ENCODE measurements at regions not wholly inside any gene's neighbourhood (a gene's known extent, or its start where the extent isn't known, plus 50 kb on each side); places are given as distances from the start of the nearest gene placed in this dataset.

GRCh38 chr15:97648728-97649127 lies 311.8 kb upstream of the ARRDC4 start:
- TF ChIP-seq FOXM1 (IDR thresholded peaks at IDR 0.05; ENCODE audit: borderline replicate concordance) (no peak), ELF4 (IDR thresholded peaks at IDR 0.05) (no peak), FOXA1 (IDR thresholded peaks at IDR 0.05) (no peak), BHLHE40 (IDR thresholded peaks at IDR 0.05; ENCODE audit: borderline replicate concordance) (no peak), LEF1 (IDR thresholded peaks at IDR 0.05; ENCODE audit: borderline replicate concordance) (no peak), ARNT (IDR thresholded peaks at IDR 0.05) (no peak), CTBP1 (IDR thresholded peaks at IDR 0.05; ENCODE audit: borderline replicate concordance) (no peak), L3MBTL2 (conservative IDR thresholded peaks at IDR 0.05) (no peak), NFRKB (IDR thresholded peaks at IDR 0.05) (no peak), TARDBP (IDR thresholded peaks at IDR 0.05) (no peak), SP1 (IDR thresholded peaks at IDR 0.05) (no peak)
- ChIA-PET CTCF (no interaction called here), POLR2A (no interaction called here)
- DNase-seq (ENCODE audit: extremely low spot score) = no peak

GRCh38 chr15:97652041-97652440 lies 308.5 kb upstream of the ARRDC4 start:
- DNase-seq (ENCODE audit: extremely low spot score) = no peak
- CTCF ChIA-PET = interaction anchor here (1.3 kb wide), 1 partner anchor 17 kb away, joined by 3 read pairs; no protein-coding TSS in a partner anchor
- TF ChIP-seq LEF1 (IDR thresholded peaks at IDR 0.05; ENCODE audit: borderline replicate concordance) = no peak
- TF ChIP-seq SP1 (IDR thresholded peaks at IDR 0.05) = no peak
- no peak for TF ChIP-seq TARDBP (IDR thresholded peaks at IDR 0.05)
- TF ChIP-seq FOXA1 (IDR thresholded peaks at IDR 0.05) = no peak
- TF ChIP-seq PKNOX1 (IDR thresholded peaks at IDR 0.05) = no peak
- TF ChIP-seq HDGF (IDR thresholded peaks at IDR 0.05; ENCODE audit: borderline replicate concordance) = no peak
- POLR2A ChIA-PET = interaction anchor here (0.6 kb wide), 1 partner anchor 57 kb away, joined by 3 read pairs; no protein-coding TSS in a partner anchor

- peak; percentile 60 for DNase-seq (ENCODE audit: extremely low spot score)
- ChIA-PET CTCF (interaction anchor here (1.3 kb wide), 1 partner anchor 18 kb away, joined by 3 read pairs; no protein-coding TSS in a partner anchor), POLR2A (interaction anchor here (0.6 kb wide), 1 partner anchor 56 kb away, joined by 3 read pairs; no protein-coding TSS in a partner anchor)
- no peak for TF ChIP-seq FOXA1 (IDR thresholded peaks at IDR 0.05)
- no peak for TF ChIP-seq FOXM1 (IDR thresholded peaks at IDR 0.05; ENCODE audit: borderline replicate concordance)
- no peak; the same call in 1 of the 2 replicates for TF ChIP-seq L3MBTL2 (conservative IDR thresholded peaks at IDR 0.05)
- no peak for TF ChIP-seq HDGF (IDR thresholded peaks at IDR 0.05; ENCODE audit: borderline replicate concordance)
- no peak for TF ChIP-seq CTBP1 (IDR thresholded peaks at IDR 0.05; ENCODE audit: borderline replicate concordance)
These were observed 307.8 kb upstream of the ARRDC4 start for GRCh38 chr15:97652700-97653167.

GRCh38 chr15:97653896-97654295 lies 306.6 kb upstream of the ARRDC4 start:
- CTCF ChIA-PET = no interaction called here
- TF ChIP-seq ZNF384 (IDR thresholded peaks at IDR 0.05) (no peak), L3MBTL2 (conservative IDR thresholded peaks at IDR 0.05) (no peak), BHLHE40 (IDR thresholded peaks at IDR 0.05; ENCODE audit: borderline replicate concordance) (no peak), LEF1 (IDR thresholded peaks at IDR 0.05; ENCODE audit: borderline replicate concordance) (no peak), PKNOX1 (IDR thresholded peaks at IDR 0.05) (no peak), CTBP1 (IDR thresholded peaks at IDR 0.05; ENCODE audit: borderline replicate concordance) (no peak), HDGF (IDR thresholded peaks at IDR 0.05; ENCODE audit: borderline replicate concordance) (no peak), ARNT (IDR thresholded peaks at IDR 0.05) (no peak), FOXA1 (IDR thresholded peaks at IDR 0.05) (no peak), ELF4 (IDR thresholded peaks at IDR 0.05) (no peak), SUZ12 (IDR thresholded peaks at IDR 0.05) (no peak), TARDBP (IDR thresholded peaks at IDR 0.05) (no peak), SP1 (IDR thresholded peaks at IDR 0.05) (no peak), FOXK2 (IDR thresholded peaks at IDR 0.05) (no peak), FOXM1 (IDR thresholded peaks at IDR 0.05; ENCODE audit: borderline replicate concordance) (no peak), NFRKB (IDR thresholded peaks at IDR 0.05) (no peak)
- POLR2A ChIA-PET = no interaction called here
- DNase-seq (ENCODE audit: extremely low spot score) = no peak

- TF ChIP-seq BHLHE40 (IDR thresholded peaks at IDR 0.05; ENCODE audit: borderline replicate concordance) (no peak), PKNOX1 (IDR thresholded peaks at IDR 0.05) (peak; percentile 71)
- ChIA-PET POLR2A (interaction anchor here (0.6 kb wide), 1 partner anchor 55 kb away, joined by 3 read pairs; no protein-coding TSS in a partner anchor), CTCF (interaction anchor here (0.6 kb wide), 1 partner anchor 247 kb away, joined by 3 read pairs; no protein-coding TSS in a partner anchor)
- peak; percentile 19 for DNase-seq (ENCODE audit: extremely low spot score)
These were observed 305.9 kb upstream of the ARRDC4 start for GRCh38 chr15:97654481-97655076.

DNA sequence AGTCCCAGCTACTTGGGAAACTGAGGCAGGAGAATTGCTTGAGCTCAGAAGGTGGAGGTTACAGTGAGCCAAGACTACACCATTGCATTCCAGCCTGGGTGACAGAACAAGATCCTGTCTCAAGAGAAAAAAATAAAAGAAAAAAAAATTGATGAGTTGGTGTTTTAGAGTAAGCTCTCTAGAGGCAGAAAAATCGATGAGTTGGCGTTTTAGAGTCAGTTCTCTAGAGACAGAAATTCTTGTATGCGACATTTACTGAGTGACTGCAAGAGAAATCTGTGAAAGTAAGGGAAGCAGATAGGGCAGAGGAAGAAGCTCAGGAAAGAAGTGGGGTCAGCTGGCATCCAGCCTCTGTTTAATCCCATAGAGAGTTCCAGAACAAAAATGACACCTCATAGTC lies 298.7 kb upstream of the ARRDC4 start:
- TF ChIP-seq FOXA1 (IDR thresholded peaks at IDR 0.05) (no peak), CTBP1 (IDR thresholded peaks at IDR 0.05; ENCODE audit: borderline replicate concordance) (no peak)
- ChIA-PET POLR2A (no interaction called here), CTCF (no interaction called here)
- no peak for DNase-seq (ENCODE audit: extremely low spot score)

DNA sequence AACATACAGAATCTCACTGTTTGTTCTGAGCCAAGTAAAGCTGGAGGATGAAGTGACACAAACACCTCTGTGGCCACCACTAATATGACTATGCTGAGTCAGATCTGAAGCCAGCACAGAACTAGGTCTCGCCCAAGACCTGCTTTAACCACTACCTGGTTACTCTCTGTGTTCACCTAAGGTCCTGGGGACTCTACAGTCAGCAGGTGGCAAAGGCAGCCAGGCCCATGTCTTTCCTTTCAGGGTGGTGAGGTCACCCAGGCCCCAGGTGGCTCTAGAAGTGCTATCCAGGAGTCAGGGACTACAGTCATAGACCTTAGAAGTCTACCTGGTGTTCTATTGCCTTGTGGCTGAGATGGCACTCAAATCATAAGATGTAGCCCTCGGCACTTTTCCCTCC lies 287.9 kb upstream of the ARRDC4 start:
- no peak for TF ChIP-seq ARNT (IDR thresholded peaks at IDR 0.05)
- no peak for DNase-seq (ENCODE audit: extremely low spot score)
- ChIA-PET POLR2A (no interaction called here), CTCF (no interaction called here)

Measured in HEK293T (cell line).